ENCODE measurements at regions not wholly inside any gene's neighbourhood (a gene's known extent, or its start where the extent isn't known, plus 50 kb on each side); places are given as distances from the start of the nearest gene placed in this dataset.

DNA sequence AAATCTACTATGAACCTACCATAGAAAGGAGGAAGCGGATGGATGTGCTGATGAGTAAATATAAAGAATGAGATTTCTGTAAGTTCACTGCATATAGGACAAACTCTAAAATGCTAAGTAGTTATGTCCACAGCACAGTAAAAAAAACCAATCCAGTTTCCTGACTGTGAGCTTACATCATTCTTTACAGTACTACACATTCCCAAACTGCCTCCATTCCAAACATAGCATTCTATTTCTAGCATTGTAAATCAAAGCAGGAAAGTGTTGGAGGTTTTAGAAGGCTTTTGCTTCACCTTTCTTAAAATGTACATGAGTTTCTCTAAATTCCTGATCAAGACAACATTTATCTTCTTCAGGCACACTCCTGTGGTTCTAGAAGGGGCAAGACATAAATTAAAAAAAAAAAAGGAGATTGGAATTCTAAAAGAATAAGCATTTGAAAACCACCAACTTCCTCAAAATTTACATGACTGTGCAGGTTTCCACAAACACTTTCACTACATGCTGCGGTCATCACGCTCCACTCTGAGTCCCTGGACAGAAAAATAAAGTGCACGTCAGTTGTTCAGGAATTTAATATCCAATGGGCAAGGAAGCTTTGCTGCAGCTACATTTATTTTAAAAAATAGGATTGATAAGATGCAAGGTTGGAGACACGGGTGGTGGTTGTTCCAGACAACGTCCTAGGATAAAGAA is 297.6 kb upstream of the STS start:
- TF ChIP-seq, protein P1, sequence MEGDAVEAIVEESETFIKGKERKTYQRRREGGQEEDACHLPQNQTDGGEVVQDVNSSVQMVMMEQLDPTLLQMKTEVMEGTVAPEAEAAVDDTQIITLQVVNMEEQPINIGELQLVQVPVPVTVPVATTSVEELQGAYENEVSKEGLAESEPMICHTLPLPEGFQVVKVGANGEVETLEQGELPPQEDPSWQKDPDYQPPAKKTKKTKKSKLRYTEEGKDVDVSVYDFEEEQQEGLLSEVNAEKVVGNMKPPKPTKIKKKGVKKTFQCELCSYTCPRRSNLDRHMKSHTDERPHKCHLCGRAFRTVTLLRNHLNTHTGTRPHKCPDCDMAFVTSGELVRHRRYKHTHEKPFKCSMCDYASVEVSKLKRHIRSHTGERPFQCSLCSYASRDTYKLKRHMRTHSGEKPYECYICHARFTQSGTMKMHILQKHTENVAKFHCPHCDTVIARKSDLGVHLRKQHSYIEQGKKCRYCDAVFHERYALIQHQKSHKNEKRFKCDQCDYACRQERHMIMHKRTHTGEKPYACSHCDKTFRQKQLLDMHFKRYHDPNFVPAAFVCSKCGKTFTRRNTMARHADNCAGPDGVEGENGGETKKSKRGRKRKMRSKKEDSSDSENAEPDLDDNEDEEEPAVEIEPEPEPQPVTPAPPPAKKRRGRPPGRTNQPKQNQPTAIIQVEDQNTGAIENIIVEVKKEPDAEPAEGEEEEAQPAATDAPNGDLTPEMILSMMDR (IDR thresholded peaks at IDR 0.05 in 8 of 11, conservative IDR thresholded peaks at IDR 0.05 in 3 of 11): no peak
- no peak for TF ChIP-seq POLR2A (IDR thresholded peaks at IDR 0.05)
- no peak for TF ChIP-seq POLR2AphosphoS5 (IDR thresholded peaks at IDR 0.05)
